Nephron (organoid): ENCODE measurements at regions not wholly inside any gene's neighbourhood (a gene's known extent, or its start where the extent isn't known, plus 50 kb on each side); places are given as distances from the start of the nearest gene placed in this dataset.

Experiments used
- H3K27ac Mint-ChIP-seq, 3 experiments: 2 replicates each; pipeline ENCODE4 v1.8.0; 2020; ENCODE audit warnings: mixed read lengths in 3 of 3, mild to moderate bottlenecking in 2 of 3, moderate library complexity in 1 of 3
- H3K27me3 Mint-ChIP-seq: 2 replicates; pipeline ENCODE4 v1.8.0; 2021; ENCODE audit warnings: low read depth, mild to moderate bottlenecking, moderate library complexity, mixed read lengths
- H3K36me3 Mint-ChIP-seq: 2 replicates; pipeline ENCODE4 v1.8.0; 2020; ENCODE audit warnings: low read depth, mixed read lengths
- H3K4me1 Mint-ChIP-seq: 2 replicates; pipeline ENCODE4 v1.8.0; 2020; ENCODE audit warnings: mixed read lengths
- H3K4me3 Mint-ChIP-seq, 3 experiments: 2 replicates each; pipeline ENCODE4 v1.8.0; 2020; ENCODE audit warnings: mild to moderate bottlenecking in 3 of 3, mixed read lengths in 3 of 3, moderate library complexity in 2 of 3
- H3K9me3 Mint-ChIP-seq: 2 replicates; pipeline ENCODE4 v1.8.0; 2020; ENCODE audit warnings: mixed read lengths
- CTCF ChIP-seq, 3 experiments: fragments of 200-600 bp; sonication (generic); IDR thresholded peaks; one replicate each; pipeline ENCODE4 v1.5.0; 2021; ENCODE audit warnings: antibody characterized with exemption in 3 of 3; ENCODE audit not compliant: unreplicated experiment in 3 of 3

- no peaks in the 10 kb centered on the region for H3K36me3 Mint-ChIP-seq
- peaks cover 30% of the 10 kb centered on the region for H3K4me1 Mint-ChIP-seq
- no peak overlapping the region for H3K27ac Mint-ChIP-seq
- no peak for TF ChIP-seq CTCF (IDR thresholded peaks at IDR 0.05; ENCODE audit: unreplicated experiment in 3 of 3)
- no peak overlapping the region for H3K4me3 Mint-ChIP-seq
- H3K27me3 Mint-ChIP-seq = no peaks in the 10 kb centered on the region
- H3K9me3 Mint-ChIP-seq = no peaks in the 10 kb centered on the region
Observed at GRCh38 chr9:653421-653820, 188.1 kb upstream of the DMRT1 start.

GRCh38 chr9:653856-654387 is 187.6 kb upstream of the DMRT1 start:
- Mint-ChIP-seq H3K9me3 (no peaks in the 10 kb centered on the region), H3K4me3 (no peak overlapping the region), H3K27ac (no peak overlapping the region), H3K36me3 (no peaks in the 10 kb centered on the region), H3K27me3 (no peaks in the 10 kb centered on the region), H3K4me1 (peaks cover 27% of the 10 kb centered on the region)
- TF ChIP-seq CTCF (IDR thresholded peaks at IDR 0.05; ENCODE audit: unreplicated experiment in 3 of 3) = no peak

GRCh38 chr9:655875-656274 is 185.6 kb upstream of the DMRT1 start:
- no peak overlapping the region for H3K4me3 Mint-ChIP-seq
- H3K27me3 Mint-ChIP-seq = no peaks in the 10 kb centered on the region
- peak overlapping the region in 2 of 3 experiments; percentile 5 to 72 for H3K27ac Mint-ChIP-seq
- TF ChIP-seq CTCF (IDR thresholded peaks at IDR 0.05; ENCODE audit: unreplicated experiment in 3 of 3) = no peak
- peaks cover 8% of the 10 kb centered on the region for H3K4me1 Mint-ChIP-seq
- H3K36me3 Mint-ChIP-seq = peaks cover 7% of the 10 kb centered on the region
- peaks cover 2% of the 10 kb centered on the region for H3K9me3 Mint-ChIP-seq

- Mint-ChIP-seq H3K4me3 (no peak overlapping the region), H3K27me3 (no peaks in the 10 kb centered on the region), H3K4me1 (peaks cover 8% of the 10 kb centered on the region), H3K27ac (no peak overlapping the region), H3K36me3 (peaks cover 10% of the 10 kb centered on the region), H3K9me3 (peaks cover 2% of the 10 kb centered on the region)
- no peak for TF ChIP-seq CTCF (IDR thresholded peaks at IDR 0.05; ENCODE audit: unreplicated experiment in 3 of 3)
Observed at GRCh38 chr9:656926-657568, 184.4 kb upstream of the DMRT1 start.

- H3K36me3 Mint-ChIP-seq = peaks cover 23% of the 10 kb centered on the region
- H3K9me3 Mint-ChIP-seq = peaks cover 11% of the 10 kb centered on the region
- H3K27ac Mint-ChIP-seq = no peak overlapping the region
- no peaks in the 10 kb centered on the region for H3K27me3 Mint-ChIP-seq
- TF ChIP-seq CTCF (IDR thresholded peaks at IDR 0.05; ENCODE audit: unreplicated experiment in 3 of 3) = no peak
- peaks cover 21% of the 10 kb centered on the region for H3K4me1 Mint-ChIP-seq
- no peak overlapping the region for H3K4me3 Mint-ChIP-seq
Observed at GRCh38 chr9:659286-659685, 182.2 kb upstream of the DMRT1 start.

- peaks cover 23% of the 10 kb centered on the region for H3K36me3 Mint-ChIP-seq
- TF ChIP-seq CTCF (IDR thresholded peaks at IDR 0.05; ENCODE audit: unreplicated experiment in 3 of 3) = no peak
- H3K27ac Mint-ChIP-seq = no peak overlapping the region
Observed at GRCh38 chr9:660227-660626, 181.3 kb upstream of the DMRT1 start.

More at GRCh38 chr9:660227-660626, 181.3 kb upstream of the DMRT1 start:
- H3K4me1 Mint-ChIP-seq = peaks cover 21% of the 10 kb centered on the region
- H3K9me3 Mint-ChIP-seq = peaks cover 11% of the 10 kb centered on the region
- H3K4me3 Mint-ChIP-seq = no peak overlapping the region
- no peaks in the 10 kb centered on the region for H3K27me3 Mint-ChIP-seq
